ENCODE measurements at regions not wholly inside any gene's neighbourhood (a gene's known extent, or its start where the extent isn't known, plus 50 kb on each side); places are given as distances from the start of the nearest gene placed in this dataset.

- no peak for TF ChIP-seq CTCF (IDR thresholded peaks at IDR 0.05)
- Histone ChIP-seq H4K20me1 (ENCODE audit: insufficient read depth, low read length) (no peaks in the 10 kb centered on the region), H3K36me3 (replicated peaks in 1 of 2; ENCODE audit: control insufficient read depth in 1 of 2, insufficient read depth in 2 of 2, low read length in 2 of 2) (no peaks in the 10 kb centered on the region), H2AFZ (ENCODE audit: insufficient read depth, low read depth, low read length, poor library complexity, severe bottlenecking) (no peak overlapping the region), H3K4me2 (replicated peaks; ENCODE audit: extremely low read depth, low read length, poor library complexity, severe bottlenecking) (no peak overlapping the region), H3K4me1 (ENCODE audit: control insufficient read depth in 1 of 2, insufficient read depth in 2 of 2, low read length in 2 of 2) (peaks cover 5 to 7% of the 10 kb centered on the region in 2 donors), H3K4me3 (replicated peaks in 1 of 3; ENCODE audit: low read depth in 2 of 3, low read length in 3 of 3) (no peak overlapping the region), H3K27ac (ENCODE audit: low read depth in 1 of 2, low read length in 2 of 2) (no peak overlapping the region), H3K27me3 (ENCODE audit: control insufficient read depth in 2 of 2, insufficient read depth in 2 of 2, low read length in 2 of 2) (no peaks in the 10 kb centered on the region), H3K79me2 (ENCODE audit: insufficient read depth, low read length) (no peaks in the 10 kb centered on the region), H3K9ac (ENCODE audit: insufficient read depth, low read length, poor library complexity, severe bottlenecking) (no peak overlapping the region), H3K9me3 (replicated peaks in 1 of 2; ENCODE audit: control insufficient read depth in 1 of 2, insufficient read depth in 1 of 2, low read length in 2 of 2) (peaks cover 3 to 7% of the 10 kb centered on the region in 2 donors)
- no peak overlapping the region for H3K4me3 Mint-ChIP-seq
- intact Hi-C loops (cut with micrococcal nuclease) = no loop called here
- H3K9me3 Mint-ChIP-seq = peaks cover 0 to 12% (median 9%) of the 10 kb centered on the region in 7 donors
- no CpG with 5 or more reads among the region's 5 CpGs for WGBS (ENCODE audit: insufficient coverage)
- H3K27me3 Mint-ChIP-seq (ENCODE audit: low read depth in 3 of 3) = peaks cover 0 to 4% (median 0%) of the 10 kb centered on the region in 3 donors
- DNase-seq = no peak
- no peak overlapping the region for H3K27ac Mint-ChIP-seq
- peaks cover 25% of the 10 kb centered on the region for H3K4me1 Mint-ChIP-seq
- no peaks in the 10 kb centered on the region for H3K36me3 Mint-ChIP-seq
Observed at GRCh38 chr5:53172630-53173029, 63.1 kb upstream of the MOCS2 start.

DNA sequence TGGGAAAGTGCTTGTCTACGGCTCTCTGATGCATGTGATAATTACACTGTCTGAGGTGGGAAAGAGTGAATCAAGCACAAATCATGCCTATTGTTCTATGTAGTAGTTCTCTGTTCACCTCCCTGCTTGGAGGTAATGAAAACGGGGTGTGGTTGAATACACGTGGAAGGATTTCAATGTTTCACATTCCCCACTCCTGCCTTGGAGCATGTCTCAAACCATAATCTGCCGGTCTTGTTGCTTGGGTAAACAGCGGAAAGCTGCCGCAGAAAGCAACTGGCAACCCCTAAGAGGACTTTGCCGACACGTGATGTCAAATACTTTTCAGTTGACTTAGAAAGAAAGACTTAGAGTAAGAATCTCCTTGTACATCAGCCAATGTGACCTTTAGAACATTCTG lies 63.5 kb upstream of the MOCS2 start:
- H3K4me3 ChIP-seq (replicated peaks in 1 of 3; ENCODE audit: low read depth in 2 of 3, low read length in 3 of 3) = no peak overlapping the region
- H2AFZ ChIP-seq (ENCODE audit: insufficient read depth, low read depth, low read length, poor library complexity, severe bottlenecking) = no peak overlapping the region
- no peak overlapping the region for H3K9ac ChIP-seq (ENCODE audit: insufficient read depth, low read length, poor library complexity, severe bottlenecking)
- H3K27ac ChIP-seq (ENCODE audit: low read depth in 1 of 2, low read length in 2 of 2) = no peak overlapping the region
- H3K27me3 ChIP-seq (ENCODE audit: control insufficient read depth in 2 of 2, insufficient read depth in 2 of 2, low read length in 2 of 2) = no peaks in the 10 kb centered on the region
- peaks cover 3 to 7% of the 10 kb centered on the region in 2 donors for H3K9me3 ChIP-seq (replicated peaks in 1 of 2; ENCODE audit: control insufficient read depth in 1 of 2, insufficient read depth in 1 of 2, low read length in 2 of 2)
- H3K79me2 ChIP-seq (ENCODE audit: insufficient read depth, low read length) = no peaks in the 10 kb centered on the region
- no peak for TF ChIP-seq CTCF (IDR thresholded peaks at IDR 0.05)
- H3K4me2 ChIP-seq (replicated peaks; ENCODE audit: extremely low read depth, low read length, poor library complexity, severe bottlenecking) = no peak overlapping the region
- no peak overlapping the region for H3K27ac Mint-ChIP-seq
- H3K4me1 Mint-ChIP-seq = peaks cover 20% of the 10 kb centered on the region
- WGBS (ENCODE audit: insufficient coverage) = 86% methylated on average over 1 of the region's 8 CpGs
- peaks cover 4 to 5% of the 10 kb centered on the region in 2 donors for H3K4me1 ChIP-seq (ENCODE audit: control insufficient read depth in 1 of 2, insufficient read depth in 2 of 2, low read length in 2 of 2)
- H4K20me1 ChIP-seq (ENCODE audit: insufficient read depth, low read length) = no peaks in the 10 kb centered on the region
- DNase-seq = no peak
- peaks cover 0 to 12% (median 9%) of the 10 kb centered on the region in 7 donors for H3K9me3 Mint-ChIP-seq
- no peak overlapping the region for H3K4me3 Mint-ChIP-seq
- no peaks in the 10 kb centered on the region for H3K36me3 Mint-ChIP-seq
- intact Hi-C loops (cut with micrococcal nuclease) = no loop called here
- peaks cover 0 to 4% (median 0%) of the 10 kb centered on the region in 3 donors for H3K27me3 Mint-ChIP-seq (ENCODE audit: low read depth in 3 of 3)
- no peaks in the 10 kb centered on the region for H3K36me3 ChIP-seq (replicated peaks in 1 of 2; ENCODE audit: control insufficient read depth in 1 of 2, insufficient read depth in 2 of 2, low read length in 2 of 2)

Data from CD14-positive monocyte (primary cell).